Fibroblast of lung (primary cell): ENCODE measurements at regions not wholly inside any gene's neighbourhood (a gene's known extent, or its start where the extent isn't known, plus 50 kb on each side); places are given as distances from the start of the nearest gene placed in this dataset.

Experiments used
- EZH2 ChIP-seq: IDR thresholded peaks from 2 replicates; pipeline ENCODE4 v1.5.1; 2012; ENCODE audit warnings: low read length, control low read depth, mild to moderate bottlenecking; ENCODE audit errors: missing control alignments
- TF ChIP-seq, protein P1 (sequence below), 2 donors: IDR thresholded peaks in 1 of 2; conservative IDR thresholded peaks in 1 of 2; 1 replicate in 1 of 2; 2 replicates in 1 of 2; pipeline ENCODE4 v1.5.1; 2011 to 2012; ENCODE audit warnings: low read length in 2 of 2, control low read depth in 1 of 2, inconsistent platforms in 1 of 2, low read depth in 1 of 2, mild to moderate bottlenecking in 1 of 2

DNA sequence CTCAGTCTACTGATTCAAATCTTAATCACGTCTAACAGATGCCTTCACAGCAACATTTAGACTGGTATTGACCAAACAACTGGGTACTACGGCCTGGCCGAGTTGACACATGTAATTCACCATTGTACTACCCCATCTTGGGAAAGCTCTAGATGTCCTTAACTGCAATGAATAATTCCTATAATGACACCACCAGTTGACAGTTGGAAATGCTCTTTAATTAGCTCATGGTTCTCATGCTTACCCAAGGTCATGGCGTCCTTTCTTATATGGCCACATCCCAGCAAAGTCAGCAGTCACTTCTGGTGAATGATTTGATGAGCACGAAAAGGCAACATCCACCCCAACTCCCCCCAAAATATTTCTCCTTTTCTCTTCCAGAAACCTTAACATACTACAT, 150.9 kb downstream of the MYLK4 start:
- TF ChIP-seq, protein P1, sequence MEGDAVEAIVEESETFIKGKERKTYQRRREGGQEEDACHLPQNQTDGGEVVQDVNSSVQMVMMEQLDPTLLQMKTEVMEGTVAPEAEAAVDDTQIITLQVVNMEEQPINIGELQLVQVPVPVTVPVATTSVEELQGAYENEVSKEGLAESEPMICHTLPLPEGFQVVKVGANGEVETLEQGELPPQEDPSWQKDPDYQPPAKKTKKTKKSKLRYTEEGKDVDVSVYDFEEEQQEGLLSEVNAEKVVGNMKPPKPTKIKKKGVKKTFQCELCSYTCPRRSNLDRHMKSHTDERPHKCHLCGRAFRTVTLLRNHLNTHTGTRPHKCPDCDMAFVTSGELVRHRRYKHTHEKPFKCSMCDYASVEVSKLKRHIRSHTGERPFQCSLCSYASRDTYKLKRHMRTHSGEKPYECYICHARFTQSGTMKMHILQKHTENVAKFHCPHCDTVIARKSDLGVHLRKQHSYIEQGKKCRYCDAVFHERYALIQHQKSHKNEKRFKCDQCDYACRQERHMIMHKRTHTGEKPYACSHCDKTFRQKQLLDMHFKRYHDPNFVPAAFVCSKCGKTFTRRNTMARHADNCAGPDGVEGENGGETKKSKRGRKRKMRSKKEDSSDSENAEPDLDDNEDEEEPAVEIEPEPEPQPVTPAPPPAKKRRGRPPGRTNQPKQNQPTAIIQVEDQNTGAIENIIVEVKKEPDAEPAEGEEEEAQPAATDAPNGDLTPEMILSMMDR (conservative IDR thresholded peaks at IDR 0.05 in 1 of 2, IDR thresholded peaks at IDR 0.05 in 1 of 2; ENCODE audit: low read depth in 1 of 2, low read length in 2 of 2) = no peak
- no peak for TF ChIP-seq EZH2
